HCT116 (cell line): ENCODE measurements at regions not wholly inside any gene's neighbourhood (a gene's known extent, or its start where the extent isn't known, plus 50 kb on each side); places are given as distances from the start of the nearest gene placed in this dataset.

ENCODE experiments used
- ATAC-seq: fragments of 200-7000 bp; cut with Tn5 transposase; 2 replicates; pipeline ENCODE4 v1.9.1; 2020; ENCODE audit warnings: mild to moderate bottlenecking, moderate library complexity
- BruUV-seq: library from RNA; stranded (reverse); fragments of 400-500 nt; replicated peaks from 2 replicates; lab custom pipeline; 2021; lab: Mats Ljungman, UMichigan
- CTCF ChIA-PET: fragments of 300-600 bp; sonication (Branson Sonifier 250); formaldehyde crosslinking; loops from one replicate; lab custom pipeline; 2021; ENCODE audit warnings: antibody characterized with exemption; lab: Charles Lee
- POLR2A ChIA-PET: fragments of 300-600, 350-600 bp; sonication (Branson Sonifier 250); formaldehyde crosslinking; loops from one replicate; lab custom pipeline; 2021; ENCODE audit warnings: antibody characterized with exemption; lab: Charles Lee
- RAD21 ChIA-PET, 2 experiments: fragments of 300-600 bp; sonication (Branson Sonifier 250); formaldehyde crosslinking; loops; one replicate each; lab custom pipeline; 2023; ENCODE audit warnings: low total read pairs in 2 of 2; ENCODE audit not compliant: uncharacterized antibody in 2 of 2, unreplicated experiment in 2 of 2, low non-redundant PET in 1 of 2; lab: Charles Lee
- DNase-seq: peaks from one replicate; pipeline ENCODE4 v3.0.0-alpha.2; 2010; ENCODE audit warnings: low read depth, low spot score
- H2AFZ ChIP-seq: fragments of 200-600 bp; shearing (Covaris generic), sonication (generic); 2 replicates; pipeline ENCODE4 v1.6.1; 2017; ENCODE audit warnings: low read depth, mixed run types, mixed read lengths, antibody characterized with exemption, low read length; ENCODE audit not compliant: poor library complexity, severe bottlenecking
- H3K27ac ChIP-seq: 2 replicates; pipeline ENCODE4 v1.5.1; 2012; ENCODE audit warnings: low read depth, low read length
- H3K27me3 ChIP-seq: fragments of 200-600 bp; sonication (generic); 2 replicates; pipeline ENCODE4 v1.6.1; 2016; ENCODE audit warnings: mixed run types, low read length, mixed read lengths; ENCODE audit not compliant: insufficient read depth
- H3K36me3 ChIP-seq, 2 experiments: fragments of 200-500 bp in 1 of 2; fragments of 200-600 bp in 1 of 2; sonication (Bioruptor generic) in 1 of 2; sonication (generic) in 1 of 2; 2 replicates each; pipeline versions ENCODE4 v1.5.1 to v1.6.1; 2014 to 2016; ENCODE audit warnings: low read length in 2 of 2, inconsistent platforms in 1 of 2, mixed read lengths in 1 of 2, mixed run types in 1 of 2; ENCODE audit not compliant: insufficient read depth in 2 of 2, control insufficient read depth in 1 of 2
- H3K4me1 ChIP-seq, 2 experiments: fragments of 200-600 bp in 1 of 2; sonication (generic) in 1 of 2; 2 replicates each; pipeline versions ENCODE4 v1.5.1 to v1.6.1; 2012 to 2017; ENCODE audit warnings: low read length in 2 of 2, inconsistent platforms in 1 of 2, mild to moderate bottlenecking in 1 of 2, mixed read lengths in 1 of 2, mixed run types in 1 of 2, moderate library complexity in 1 of 2; ENCODE audit not compliant: insufficient read depth in 2 of 2, control insufficient read depth in 1 of 2
- H3K4me2 ChIP-seq: fragments of 200-600 bp; sonication (generic); 2 replicates; pipeline ENCODE4 v1.6.1; 2017; ENCODE audit warnings: mixed run types, low read length, mixed read lengths
- H3K4me3 ChIP-seq, 2 experiments: fragments of 200-600 bp in 1 of 2; sonication (generic) in 1 of 2; replicated peaks in 1 of 2; 2 replicates each; pipeline ENCODE4 v1.5.1; 2011 to 2016; ENCODE audit warnings: low read length in 2 of 2, control low read depth in 1 of 2, low read depth in 1 of 2, mild to moderate bottlenecking in 1 of 2, mixed read lengths in 1 of 2, mixed run types in 1 of 2
- H3K79me2 ChIP-seq: fragments of 200-600 bp; sonication (generic); 2 replicates; pipeline ENCODE4 v1.6.1; 2017; ENCODE audit warnings: mild to moderate bottlenecking, mixed run types, low read length, moderate library complexity, mixed read lengths; ENCODE audit not compliant: insufficient read depth
- H3K9ac ChIP-seq: fragments of 200-600 bp; sonication (generic); 2 replicates; pipeline ENCODE4 v1.6.1; 2016; ENCODE audit warnings: low read length, mixed read lengths
- H3K9me2 ChIP-seq: fragments of 200-600 bp; sonication (generic), shearing (Covaris generic); 2 replicates; pipeline ENCODE4 v1.6.1; 2017; ENCODE audit warnings: mixed run types, mild to moderate bottlenecking, moderate library complexity; ENCODE audit not compliant: insufficient read depth
- H3K9me3 ChIP-seq, 2 experiments: fragments of 200-500 bp in 1 of 2; fragments of 200-600 bp in 1 of 2; sonication (Bioruptor generic) in 1 of 2; sonication (generic) in 1 of 2; 2 replicates each; pipeline ENCODE4 v1.6.1; 2014 to 2017; ENCODE audit warnings: low read length in 2 of 2, mixed read lengths in 2 of 2, inconsistent platforms in 1 of 2, low read depth in 1 of 2, mild to moderate bottlenecking in 1 of 2, mixed run types in 1 of 2, moderate library complexity in 1 of 2; ENCODE audit not compliant: control insufficient read depth in 1 of 2, insufficient read depth in 1 of 2
- H4K20me1 ChIP-seq: fragments of 200-600 bp; sonication (generic), shearing (Covaris generic); 2 replicates; pipeline ENCODE4 v1.6.1; 2017; ENCODE audit warnings: mixed run types, mild to moderate bottlenecking, moderate library complexity; ENCODE audit not compliant: insufficient read depth
- ATF3 ChIP-seq: IDR thresholded peaks from 2 replicates; pipeline ENCODE4 v1.6.1; 2012
- CBX3 ChIP-seq: IDR thresholded peaks from 2 replicates; pipeline ENCODE4 v1.6.1; 2012; ENCODE audit warnings: low read depth
- CEBPB ChIP-seq: IDR thresholded peaks from 2 replicates; pipeline ENCODE4 v1.6.1; 2012; ENCODE audit warnings: low read depth
- EGR1 ChIP-seq: IDR thresholded peaks from 2 replicates; pipeline ENCODE4 v1.6.1; 2012; ENCODE audit warnings: low read depth
- ELF1 ChIP-seq: IDR thresholded peaks from 2 replicates; pipeline ENCODE4 v1.6.1; 2012; ENCODE audit warnings: low read depth, borderline replicate concordance
- EZH2phosphoT487 ChIP-seq: fragments of 200-600 bp; IDR thresholded peaks from 2 replicates; pipeline ENCODE4 v1.6.1; 2018; ENCODE audit warnings: antibody characterized with exemption, borderline replicate concordance
- FOSL1 ChIP-seq: IDR thresholded peaks from 2 replicates; pipeline ENCODE4 v1.6.1; 2012; ENCODE audit warnings: low read depth
- JUND ChIP-seq: IDR thresholded peaks from 2 replicates; pipeline ENCODE4 v1.6.1; 2012
- MAX ChIP-seq: IDR thresholded peaks from 2 replicates; pipeline ENCODE4 v1.6.1; 2012
- POLR2A ChIP-seq: IDR thresholded peaks from 2 replicates; pipeline ENCODE4 v1.7.0; 2011; ENCODE audit warnings: borderline replicate concordance; ENCODE audit not compliant: insufficient read depth, insufficient read length; ENCODE audit errors: extremely low read depth
- RAD21 ChIP-seq: IDR thresholded peaks from 2 replicates; pipeline ENCODE4 v1.6.1; 2012; ENCODE audit warnings: low read depth, mild to moderate bottlenecking
- SP1 ChIP-seq: IDR thresholded peaks from 2 replicates; pipeline ENCODE4 v1.6.1; 2012; ENCODE audit warnings: low read depth
- ZBTB33 ChIP-seq: IDR thresholded peaks from 2 replicates; pipeline ENCODE4 v1.6.1; 2011; ENCODE audit warnings: mild to moderate bottlenecking, low read length, moderate library complexity; ENCODE audit not compliant: insufficient replicate concordance; ENCODE audit errors: extremely low read depth
- ZFX ChIP-seq: fragments of 450-650 bp; IDR thresholded peaks from 2 replicates; pipeline ENCODE4 v1.6.1; 2017
- intact Hi-C: fragments of 100-400 bp; cut with micrococcal nuclease; formaldehyde crosslinking; loops from 2 replicates; pipeline ENCODE4 v1.10.0; 2022
- TF ChIP-seq, protein P1 (sequence below), 3 experiments: fragments of 200-600 bp in 1 of 3; sonication (generic) in 1 of 3; IDR thresholded peaks in 2 of 3; conservative IDR thresholded peaks in 1 of 3; 2 replicates each; pipeline ENCODE4 v1.5.1; 2012 to 2017; ENCODE audit warnings: low read depth in 2 of 3, low read length in 2 of 3, antibody characterized with exemption in 1 of 3, borderline replicate concordance in 1 of 3, control low read depth in 1 of 3, mild to moderate bottlenecking in 1 of 3, mixed read lengths in 1 of 3, mixed run types in 1 of 3, moderate library complexity in 1 of 3; ENCODE audit not compliant: insufficient read depth in 1 of 3

DNA sequence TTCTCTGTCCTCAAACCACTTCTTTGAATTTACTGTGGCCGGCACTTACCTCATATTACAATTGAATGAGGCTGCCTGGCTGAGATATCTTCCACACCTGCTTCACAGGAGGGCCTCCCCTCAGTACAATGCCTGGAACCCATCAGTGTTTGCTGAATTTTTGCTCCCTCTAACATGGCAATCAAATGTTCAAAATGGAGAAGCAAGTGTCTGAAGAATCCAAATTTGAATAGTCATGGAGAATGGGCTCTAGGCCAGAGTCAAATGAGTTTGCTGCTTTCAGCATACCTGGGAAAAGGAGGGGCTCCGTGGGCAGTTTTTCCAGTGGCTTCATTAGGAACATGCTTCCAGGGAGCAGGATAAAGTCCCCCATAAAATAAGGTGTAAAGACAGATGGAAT lies 564.8 kb downstream of the UTRN start (continued):
- no peak for TF ChIP-seq ELF1
- no peak for TF ChIP-seq ZBTB33
- TF ChIP-seq FOSL1, result no peak
- TF ChIP-seq CBX3, result no peak
- TF ChIP-seq POLR2A, result no peak

DNA sequence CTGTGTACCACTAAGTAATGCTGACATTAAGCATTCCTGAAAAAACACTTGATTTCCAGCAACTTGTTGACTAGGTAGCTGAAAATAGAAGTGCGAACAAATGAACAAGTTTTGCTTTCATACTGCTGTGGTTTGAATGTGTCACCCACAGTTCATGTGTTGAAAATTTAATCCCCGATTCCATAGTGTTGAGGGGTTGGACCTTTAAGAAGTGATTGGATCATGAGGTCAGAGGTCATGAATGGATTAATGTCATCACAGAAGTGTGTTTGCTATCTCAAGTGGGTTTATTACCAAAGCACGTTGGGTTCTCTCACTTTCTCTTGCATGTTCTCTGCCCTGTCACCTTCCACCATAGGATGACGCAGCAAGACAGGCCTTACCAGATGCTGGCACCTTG lies 568.5 kb downstream of the UTRN start:
- Histone ChIP-seq H2AFZ (no peak overlapping the region), H3K9me2 (no peaks in the 10 kb centered on the region), H3K79me2 (no peaks in the 10 kb centered on the region), H3K4me2 (no peak overlapping the region), H3K4me1 (no peaks in the 10 kb centered on the region), H3K9ac (no peak overlapping the region), H3K9me3 (no peaks in the 10 kb centered on the region), H3K36me3 (peaks cover 0 to 4% of the 10 kb centered on the region in 2 experiments; a peak in 1 of 4 replicates)
- ChIA-PET RAD21 (no interaction called here), POLR2A (no interaction called here)
- no peak for ATAC-seq
- intact Hi-C loops, result no loop called here
- no peak for TF ChIP-seq MAX
- no peak for TF ChIP-seq EZH2phosphoT487
- TF ChIP-seq ZBTB33, result no peak
- TF ChIP-seq, protein P1, sequence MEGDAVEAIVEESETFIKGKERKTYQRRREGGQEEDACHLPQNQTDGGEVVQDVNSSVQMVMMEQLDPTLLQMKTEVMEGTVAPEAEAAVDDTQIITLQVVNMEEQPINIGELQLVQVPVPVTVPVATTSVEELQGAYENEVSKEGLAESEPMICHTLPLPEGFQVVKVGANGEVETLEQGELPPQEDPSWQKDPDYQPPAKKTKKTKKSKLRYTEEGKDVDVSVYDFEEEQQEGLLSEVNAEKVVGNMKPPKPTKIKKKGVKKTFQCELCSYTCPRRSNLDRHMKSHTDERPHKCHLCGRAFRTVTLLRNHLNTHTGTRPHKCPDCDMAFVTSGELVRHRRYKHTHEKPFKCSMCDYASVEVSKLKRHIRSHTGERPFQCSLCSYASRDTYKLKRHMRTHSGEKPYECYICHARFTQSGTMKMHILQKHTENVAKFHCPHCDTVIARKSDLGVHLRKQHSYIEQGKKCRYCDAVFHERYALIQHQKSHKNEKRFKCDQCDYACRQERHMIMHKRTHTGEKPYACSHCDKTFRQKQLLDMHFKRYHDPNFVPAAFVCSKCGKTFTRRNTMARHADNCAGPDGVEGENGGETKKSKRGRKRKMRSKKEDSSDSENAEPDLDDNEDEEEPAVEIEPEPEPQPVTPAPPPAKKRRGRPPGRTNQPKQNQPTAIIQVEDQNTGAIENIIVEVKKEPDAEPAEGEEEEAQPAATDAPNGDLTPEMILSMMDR (IDR thresholded peaks at IDR 0.05 in 2 of 3, conservative IDR thresholded peaks at IDR 0.05 in 1 of 3; ENCODE audit: borderline replicate concordance in 1 of 3, insufficient read depth in 1 of 3, low read depth in 2 of 3, low read length in 2 of 3), result no peak
- no peak for TF ChIP-seq EGR1
- TF ChIP-seq JUND, result no peak
- TF ChIP-seq RAD21, result no peak
- no peak for TF ChIP-seq ELF1
- TF ChIP-seq CEBPB, result no peak
- no peak for TF ChIP-seq CBX3
- no peak for TF ChIP-seq SP1
- no peak for TF ChIP-seq ZFX
- no peak for TF ChIP-seq POLR2A
- no peak for TF ChIP-seq ATF3
- TF ChIP-seq, all 23 proteins: peak for 0
- BruUV-seq, result no TSS peak
- no peak overlapping the region for H3K27ac ChIP-seq
- no peak overlapping the region for H3K4me3 ChIP-seq
- no peaks in the 10 kb centered on the region for H4K20me1 ChIP-seq
- DNase-seq, result no peak
- CTCF ChIA-PET, result no interaction called here
- no peaks in the 10 kb centered on the region for H3K27me3 ChIP-seq
